Tibial nerve (tissue), 4 donors: ENCODE measurements at regions not wholly inside any gene's neighbourhood (a gene's known extent, or its start where the extent isn't known, plus 50 kb on each side); places are given as distances from the start of the nearest gene placed in this dataset.

Source experiments
- DNase-seq, 2 donors: peaks; one replicate each; pipeline ENCODE4 v3.0.0-alpha.2; 2019; ENCODE audit warnings: low spot score in 2 of 2
- H3K27ac ChIP-seq, 4 donors: fragments of 200-600 bp; sonication (generic) in 3 of 4; one replicate each; pipeline ENCODE4 v1.5.1; 2017 to 2019; ENCODE audit warnings: mild to moderate bottlenecking in 1 of 4
- H3K27me3 ChIP-seq, 2 donors: fragments of 200-600 bp; sonication (generic) in 1 of 2; one replicate each; pipeline versions ENCODE4 v1.5.1 to v1.6.0; 2017 to 2019
- H3K36me3 ChIP-seq, 3 donors: fragments of 200-600 bp; sonication (generic); one replicate each; pipeline ENCODE4 v1.5.1; 2018 to 2019
- H3K4me1 ChIP-seq, 4 donors: fragments of 200-600 bp; sonication (generic) in 3 of 4; one replicate each; pipeline ENCODE4 v1.5.1; 2017 to 2019
- H3K4me3 ChIP-seq, 4 donors: fragments of 200-600 bp; sonication (generic) in 3 of 4; one replicate each; pipeline ENCODE4 v1.5.1; 2017 to 2019; ENCODE audit warnings: mild to moderate bottlenecking in 1 of 4, moderate library complexity in 1 of 4
- H3K9me3 ChIP-seq, 4 donors: fragments of 200-600 bp; sonication (generic) in 3 of 4; one replicate each; pipeline ENCODE4 v1.5.1; 2017 to 2019
- CTCF ChIP-seq, 5 experiments: fragments of 200-600 bp in 3 of 5; fragments of 450-650 bp in 2 of 5; sonication (generic) in 3 of 5; IDR thresholded peaks; one replicate each; pipeline ENCODE4 v1.5.1; 2016 to 2019; ENCODE audit warnings: antibody characterized with exemption in 5 of 5, mild to moderate bottlenecking in 3 of 5, moderate library complexity in 2 of 5
- EP300 ChIP-seq, 2 donors: sonication (generic); formaldehyde crosslinking; IDR thresholded peaks; one replicate each; pipeline ENCODE4 v1.6.1; 2017; ENCODE audit warnings: antibody characterized with exemption in 2 of 2, mild to moderate bottlenecking in 1 of 2
- POLR2A ChIP-seq, 2 donors: fragments of 450-650 bp; IDR thresholded peaks; one replicate each; pipeline ENCODE4 v1.6.1; 2017; ENCODE audit warnings: antibody characterized with exemption in 2 of 2, mild to moderate bottlenecking in 2 of 2, moderate library complexity in 2 of 2
- WGBS, 2 donors: methylation state at CpG; one replicate each; pipeline ENCODE4 v1.1.5; 2018; 5-methylcytosine and 5-hydroxymethylcytosine counted together

GRCh38 chr21:36591326-36591970, 107.5 kb upstream of the SIM2 start:
- WGBS, 2 donors = 75 to 77% methylated on average over 16 of the region's 16 CpGs
- H3K27me3 ChIP-seq = no peaks in the 10 kb centered on the region
- TF ChIP-seq CTCF (IDR thresholded peaks at IDR 0.05) (no peak), POLR2A (IDR thresholded peaks at IDR 0.05) (no peak), EP300 (IDR thresholded peaks at IDR 0.05) (no peak)

GRCh38 chr21:36596174-36596573, 102.7 kb upstream of the SIM2 start:
- no peaks in the 10 kb centered on the region for H3K36me3 ChIP-seq
- TF ChIP-seq CTCF (IDR thresholded peaks at IDR 0.05) = no peak
- no peak for TF ChIP-seq POLR2A (IDR thresholded peaks at IDR 0.05)
- TF ChIP-seq EP300 (IDR thresholded peaks at IDR 0.05) = no peak
- H3K4me1 ChIP-seq = no peaks in the 10 kb centered on the region
- H3K4me3 ChIP-seq = no peak overlapping the region
- no peaks in the 10 kb centered on the region for H3K27me3 ChIP-seq
- peaks cover 0 to 28% (median 0%) of the 10 kb centered on the region in 4 donors for H3K9me3 ChIP-seq
- 79 to 93% methylated on average over 2 of the region's 2 CpGs for WGBS, 2 donors
- no peak overlapping the region for H3K27ac ChIP-seq
- DNase-seq = no peak

More at GRCh38 chr21:36591326-36591970, 107.5 kb upstream of the SIM2 start:
- H3K4me1 ChIP-seq = no peaks in the 10 kb centered on the region
- H3K27ac ChIP-seq = no peak overlapping the region
- DNase-seq = no peak
- H3K36me3 ChIP-seq = no peaks in the 10 kb centered on the region
- no peaks in the 10 kb centered on the region for H3K9me3 ChIP-seq
- H3K4me3 ChIP-seq = no peak overlapping the region

GRCh38 chr21:36601362-36601761, 97.6 kb upstream of the SIM2 start:
- WGBS, 2 donors = 70 to 72% methylated on average over 3 of the region's 3 CpGs
- H3K27ac ChIP-seq = no peak overlapping the region
- H3K27me3 ChIP-seq = no peaks in the 10 kb centered on the region
- TF ChIP-seq CTCF (IDR thresholded peaks at IDR 0.05) (no peak), POLR2A (IDR thresholded peaks at IDR 0.05) (no peak), EP300 (IDR thresholded peaks at IDR 0.05) (no peak)
- no peak overlapping the region for H3K4me3 ChIP-seq
- no peaks in the 10 kb centered on the region for H3K36me3 ChIP-seq
- peaks cover 0 to 28% (median 0%) of the 10 kb centered on the region in 4 donors for H3K9me3 ChIP-seq
- no peaks in the 10 kb centered on the region for H3K4me1 ChIP-seq
- no peak for DNase-seq

GRCh38 chr21:36602735-36603134, 96.2 kb upstream of the SIM2 start:
- TF ChIP-seq EP300 (IDR thresholded peaks at IDR 0.05) = no peak
- TF ChIP-seq POLR2A (IDR thresholded peaks at IDR 0.05) = no peak
- TF ChIP-seq CTCF (IDR thresholded peaks at IDR 0.05) = no peak

GRCh38 chr21:36603221-36603620, 95.7 kb upstream of the SIM2 start:
- Histone ChIP-seq H3K27me3 (no peaks in the 10 kb centered on the region), H3K27ac (no peak overlapping the region), H3K4me1 (no peaks in the 10 kb centered on the region), H3K9me3 (peaks cover 0 to 28% (median 0%) of the 10 kb centered on the region in 4 donors), H3K36me3 (no peaks in the 10 kb centered on the region), H3K4me3 (no peak overlapping the region)
- TF ChIP-seq EP300 (IDR thresholded peaks at IDR 0.05) (no peak), CTCF (IDR thresholded peaks at IDR 0.05) (no peak), POLR2A (IDR thresholded peaks at IDR 0.05) (no peak)
- DNase-seq = no peak
- WGBS, 2 donors = 38 to 45% methylated on average over 2 of the region's 2 CpGs

More at GRCh38 chr21:36602735-36603134, 96.2 kb upstream of the SIM2 start:
- Histone ChIP-seq H3K27me3 (no peaks in the 10 kb centered on the region), H3K36me3 (no peaks in the 10 kb centered on the region), H3K9me3 (peaks cover 0 to 28% (median 0%) of the 10 kb centered on the region in 4 donors), H3K4me3 (no peak overlapping the region), H3K27ac (no peak overlapping the region), H3K4me1 (no peaks in the 10 kb centered on the region)
- DNase-seq = no peak
- 84 to 88% methylated on average over 8 of the region's 8 CpGs for WGBS, 2 donors
